Esophagus squamous epithelium (tissue), 5 donors: ENCODE measurements at regions not wholly inside any gene's neighbourhood (a gene's known extent, or its start where the extent isn't known, plus 50 kb on each side); places are given as distances from the start of the nearest gene placed in this dataset.

Source experiments
- DNase-seq: peaks from one replicate; lab custom pipeline; 2025; lab: John Stamatoyannopoulos, UW
- H3K27ac ChIP-seq, 4 donors: fragments of 200-600 bp; sonication (generic); one replicate each; pipeline ENCODE4 v1.5.1; 2016 to 2019; ENCODE audit warnings: mild to moderate bottlenecking in 1 of 4
- H3K27me3 ChIP-seq, 4 donors: fragments of 200-600 bp; sonication (generic); 1 replicate in 3 of 4; 2 replicates in 1 of 4; pipeline versions ENCODE4 v1.5.1 to v1.6.0; 2017 to 2021; ENCODE audit warnings: antibody characterized with exemption in 1 of 4
- H3K36me3 ChIP-seq, 3 donors: fragments of 200-600 bp; sonication (generic); one replicate each; pipeline ENCODE4 v1.5.1; 2016 to 2019
- H3K4me1 ChIP-seq, 3 donors: fragments of 200-600 bp; sonication (generic); one replicate each; pipeline ENCODE4 v1.5.1; 2017 to 2019
- H3K4me3 ChIP-seq, 4 donors: fragments of 200-600 bp; sonication (generic); 1 replicate in 3 of 4; 2 replicates in 1 of 4; pipeline ENCODE4 v1.5.1; 2016 to 2019; ENCODE audit warnings: mild to moderate bottlenecking in 2 of 4, moderate library complexity in 1 of 4
- H3K9me3 ChIP-seq, 3 donors: fragments of 200-600 bp; sonication (generic); one replicate each; pipeline ENCODE4 v1.5.1; 2016 to 2019
- POLR2A ChIP-seq, 4 donors: fragments of 450-650 bp; IDR thresholded peaks; one replicate each; pipeline ENCODE4 v1.6.1; 2017; ENCODE audit warnings: antibody characterized with exemption in 4 of 4, mild to moderate bottlenecking in 4 of 4, moderate library complexity in 3 of 4
- WGBS, 2 donors: methylation state at CpG; one replicate each; pipeline ENCODE4 v1.1.5; 2018; 5-methylcytosine and 5-hydroxymethylcytosine counted together
- intact Hi-C: fragments of 100-400 bp; cut with DNase I; formaldehyde crosslinking; loops from one replicate; pipeline ENCODE4 v1.15.0; 2022
- TF ChIP-seq, protein P1 (sequence below), 6 experiments: fragments of 450-650 bp in 4 of 6; fragments of 200-600 bp in 2 of 6; sonication (generic) in 2 of 6; IDR thresholded peaks; one replicate each; pipeline ENCODE4 v1.5.1; 2016 to 2019; ENCODE audit warnings: antibody characterized with exemption in 6 of 6, mild to moderate bottlenecking in 4 of 6, moderate library complexity in 4 of 6
- donor health status: DM: yes; HTN: yes; CAD: no.

GRCh38 chr6:144606083-144606482 lies 320.9 kb downstream of the UTRN start:
- Histone ChIP-seq H3K4me3 (no peak overlapping the region), H3K36me3 (peaks cover 0 to 7% (median 0%) of the 10 kb centered on the region in 3 donors), H3K4me1 (no peaks in the 10 kb centered on the region), H3K27me3 (no peaks in the 10 kb centered on the region), H3K9me3 (no peaks in the 10 kb centered on the region), H3K27ac (no peak overlapping the region)
- no peak for DNase-seq
- 74 to 78% methylated on average over 2 of the region's 2 CpGs for WGBS, 2 donors
- TF ChIP-seq, protein P1, sequence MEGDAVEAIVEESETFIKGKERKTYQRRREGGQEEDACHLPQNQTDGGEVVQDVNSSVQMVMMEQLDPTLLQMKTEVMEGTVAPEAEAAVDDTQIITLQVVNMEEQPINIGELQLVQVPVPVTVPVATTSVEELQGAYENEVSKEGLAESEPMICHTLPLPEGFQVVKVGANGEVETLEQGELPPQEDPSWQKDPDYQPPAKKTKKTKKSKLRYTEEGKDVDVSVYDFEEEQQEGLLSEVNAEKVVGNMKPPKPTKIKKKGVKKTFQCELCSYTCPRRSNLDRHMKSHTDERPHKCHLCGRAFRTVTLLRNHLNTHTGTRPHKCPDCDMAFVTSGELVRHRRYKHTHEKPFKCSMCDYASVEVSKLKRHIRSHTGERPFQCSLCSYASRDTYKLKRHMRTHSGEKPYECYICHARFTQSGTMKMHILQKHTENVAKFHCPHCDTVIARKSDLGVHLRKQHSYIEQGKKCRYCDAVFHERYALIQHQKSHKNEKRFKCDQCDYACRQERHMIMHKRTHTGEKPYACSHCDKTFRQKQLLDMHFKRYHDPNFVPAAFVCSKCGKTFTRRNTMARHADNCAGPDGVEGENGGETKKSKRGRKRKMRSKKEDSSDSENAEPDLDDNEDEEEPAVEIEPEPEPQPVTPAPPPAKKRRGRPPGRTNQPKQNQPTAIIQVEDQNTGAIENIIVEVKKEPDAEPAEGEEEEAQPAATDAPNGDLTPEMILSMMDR (IDR thresholded peaks at IDR 0.05) = no peak
- TF ChIP-seq POLR2A (IDR thresholded peaks at IDR 0.05) = no peak
- intact Hi-C loops = no loop called here

DNA sequence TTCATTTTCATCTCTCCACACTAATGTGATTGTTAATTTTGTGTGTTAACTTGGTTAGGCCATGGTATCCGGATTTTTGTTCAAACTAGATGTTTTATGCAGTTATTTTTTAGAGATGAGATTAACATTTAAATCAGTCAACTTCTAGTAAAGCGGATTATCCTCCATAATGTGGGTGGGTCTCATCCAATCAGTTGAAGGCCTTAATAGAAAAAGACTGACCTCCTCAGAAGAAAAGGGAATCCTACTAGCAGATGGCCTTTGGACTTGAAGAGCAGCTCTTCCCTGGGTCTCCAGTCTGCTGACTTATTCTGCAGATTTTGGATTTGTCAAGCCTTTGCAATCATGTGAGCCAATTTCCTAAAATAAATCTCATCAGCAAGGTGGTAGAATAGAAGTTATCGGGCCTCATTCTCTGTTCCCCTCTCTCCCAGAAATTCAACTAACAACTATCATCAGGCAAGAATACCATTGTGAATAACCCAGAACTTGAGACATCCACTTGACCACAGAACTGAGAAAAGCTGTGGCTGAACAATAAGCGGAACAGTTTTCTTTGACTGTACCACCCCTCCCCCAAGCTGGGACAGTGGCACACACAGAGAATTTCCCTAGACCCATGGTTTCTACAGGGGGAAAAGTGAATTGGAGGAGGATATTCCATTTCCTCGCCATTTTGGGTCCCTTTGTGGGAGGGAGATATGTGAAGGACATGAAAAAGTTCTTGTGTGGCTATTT lies 323.0 kb downstream of the UTRN start:
- WGBS, 2 donors = 92 to 98% methylated on average over 5 of the region's 5 CpGs
- intact Hi-C loops = no loop called here
- Histone ChIP-seq H3K36me3 (peaks cover 0 to 7% (median 0%) of the 10 kb centered on the region in 3 donors), H3K27me3 (no peaks in the 10 kb centered on the region), H3K9me3 (no peaks in the 10 kb centered on the region), H3K4me1 (no peaks in the 10 kb centered on the region), H3K4me3 (no peak overlapping the region), H3K27ac (no peak overlapping the region)
- no peak for DNase-seq
- no peak for TF ChIP-seq POLR2A (IDR thresholded peaks at IDR 0.05)
- TF ChIP-seq, protein P1 (IDR thresholded peaks at IDR 0.05) = no peak

DNA sequence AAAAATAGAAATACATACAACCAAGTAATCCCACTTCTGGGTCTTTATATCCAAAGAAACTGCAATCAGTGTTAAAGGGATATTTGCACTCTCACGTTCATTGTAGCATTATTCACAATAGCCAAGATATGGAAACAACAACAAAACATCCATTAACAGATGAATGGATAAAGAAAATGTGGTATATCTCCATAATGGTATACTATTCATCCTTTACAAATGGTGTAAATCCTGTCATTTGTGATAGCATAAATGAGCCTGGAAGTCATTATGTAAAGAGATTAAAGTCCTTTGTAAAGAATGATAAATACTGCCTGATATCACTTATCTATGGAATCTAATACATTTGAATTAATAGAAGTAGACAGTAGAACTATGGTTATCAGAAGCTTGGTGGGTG lies 327.7 kb downstream of the UTRN start:
- H3K36me3 ChIP-seq = peaks cover 0 to 7% (median 0%) of the 10 kb centered on the region in 3 donors
- intact Hi-C loops = no loop called here
- H3K4me1 ChIP-seq = no peaks in the 10 kb centered on the region
- no peak for TF ChIP-seq POLR2A (IDR thresholded peaks at IDR 0.05)
- TF ChIP-seq, protein P1 (IDR thresholded peaks at IDR 0.05) = no peak
- H3K27me3 ChIP-seq = no peaks in the 10 kb centered on the region
- WGBS, 2 donors = 78 to 79% methylated on average over 1 of the region's 1 CpG
- no peak overlapping the region for H3K4me3 ChIP-seq
- H3K27ac ChIP-seq = no peak overlapping the region
- DNase-seq = no peak
- no peaks in the 10 kb centered on the region for H3K9me3 ChIP-seq

- no peaks in the 10 kb centered on the region for H3K27me3 ChIP-seq
- DNase-seq = no peak
- 36 to 61% methylated on average over 2 of the region's 2 CpGs for WGBS, 2 donors
- H3K9me3 ChIP-seq = no peaks in the 10 kb centered on the region
- TF ChIP-seq, protein P1 (IDR thresholded peaks at IDR 0.05) = no peak
- intact Hi-C loops = no loop called here
- H3K27ac ChIP-seq = no peak overlapping the region
- H3K36me3 ChIP-seq = no peaks in the 10 kb centered on the region
- no peaks in the 10 kb centered on the region for H3K4me1 ChIP-seq
- no peak overlapping the region for H3K4me3 ChIP-seq
These were observed 328.7 kb downstream of the UTRN start for GRCh38 chr6:144613859-144614258.

DNA sequence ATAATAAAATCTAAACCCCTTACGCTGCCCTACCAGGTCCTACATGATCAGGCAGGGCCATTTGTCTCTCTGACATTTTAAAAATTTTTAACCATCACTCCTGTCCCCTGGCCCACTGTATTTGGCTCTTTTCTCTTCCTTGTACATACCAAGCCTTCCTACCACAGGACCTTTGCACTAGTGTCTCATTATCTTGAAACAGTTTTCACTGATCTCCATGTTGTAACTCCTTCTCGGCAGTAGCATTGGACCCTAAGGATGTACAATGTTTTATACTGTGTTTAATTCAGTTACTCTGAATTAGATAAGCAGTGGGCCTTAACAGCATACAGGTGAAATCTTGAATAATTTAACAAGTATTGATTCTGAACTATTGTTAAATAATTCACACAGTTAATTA lies 330.7 kb downstream of the UTRN start:
- no peaks in the 10 kb centered on the region for H3K9me3 ChIP-seq
- H3K27me3 ChIP-seq = no peaks in the 10 kb centered on the region
- H3K27ac ChIP-seq = no peak overlapping the region
- no peaks in the 10 kb centered on the region for H3K36me3 ChIP-seq
- intact Hi-C loops = no loop called here
- no peak overlapping the region for H3K4me3 ChIP-seq
- DNase-seq = no peak
- no peaks in the 10 kb centered on the region for H3K4me1 ChIP-seq
- TF ChIP-seq POLR2A (IDR thresholded peaks at IDR 0.05) = no peak
- TF ChIP-seq, protein P1 (IDR thresholded peaks at IDR 0.05) = no peak
- 95% methylated on average over 2 of the region's 2 CpGs for WGBS, 2 donors
